ENCODE measurements at regions not wholly inside any gene's neighbourhood (a gene's known extent, or its start where the extent isn't known, plus 50 kb on each side); places are given as distances from the start of the nearest gene placed in this dataset.

DNA sequence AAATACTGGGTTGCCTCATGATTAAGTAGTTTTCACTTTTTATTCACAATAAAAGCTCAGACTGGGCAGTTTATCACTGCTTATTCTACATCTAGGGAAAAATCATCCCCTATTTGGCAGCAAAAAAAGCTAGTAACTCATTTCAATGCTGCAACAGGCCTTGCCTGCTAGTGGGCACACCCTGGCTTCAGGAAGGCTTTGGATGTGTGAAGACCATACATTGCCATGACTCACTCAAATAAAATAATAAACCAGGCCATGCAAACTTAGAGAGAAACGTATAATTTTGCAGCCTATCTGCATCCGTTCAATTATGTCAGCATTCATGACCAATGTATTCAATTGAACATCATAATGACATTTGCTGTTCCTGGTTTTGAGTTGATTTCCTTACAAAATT, 402.9 kb downstream of the PIK3R1 start:
- Histone ChIP-seq H3K4me3 (ENCODE audit: low read depth, low read length, poor library complexity, severe bottlenecking) (no peak overlapping the region), H3K79me2 (ENCODE audit: insufficient read depth, low read length) (no peaks in the 10 kb centered on the region), H3K27ac (ENCODE audit: low read depth, low read length, poor library complexity, severe bottlenecking) (no peak overlapping the region), H3K4me2 (ENCODE audit: low read length) (no peak overlapping the region), H3K9ac (ENCODE audit: low read length) (no peak overlapping the region), H3K36me3 (ENCODE audit: insufficient read depth, low read length) (no peaks in the 10 kb centered on the region), H2AFZ (ENCODE audit: low read length) (no peak overlapping the region), H3K9me2 (ENCODE audit: low read depth, low read length) (no peaks in the 10 kb centered on the region), H3K27me3 (ENCODE audit: insufficient read depth, low read length) (no peaks in the 10 kb centered on the region), H3K4me1 (ENCODE audit: insufficient read depth, low read length, severe bottlenecking) (no peaks in the 10 kb centered on the region), H4K20me1 (ENCODE audit: insufficient read depth, low read length) (no peaks in the 10 kb centered on the region), H3K9me3 (ENCODE audit: low read length) (no peaks in the 10 kb centered on the region), H3F3A (ENCODE audit: insufficient read depth, low read length) (no peaks in the 10 kb centered on the region)
- TF ChIP-seq EZH2 (IDR thresholded peaks at IDR 0.05; ENCODE audit: borderline replicate concordance, low read length) (no peak), CTCF (IDR thresholded peaks at IDR 0.05; ENCODE audit: low read length) (no peak)

- Histone ChIP-seq H3K27me3 (ENCODE audit: insufficient read depth, low read length) (no peaks in the 10 kb centered on the region), H3K4me2 (ENCODE audit: low read length) (no peak overlapping the region), H2AFZ (ENCODE audit: low read length) (no peak overlapping the region), H3K9me2 (ENCODE audit: low read depth, low read length) (no peaks in the 10 kb centered on the region), H3K36me3 (ENCODE audit: insufficient read depth, low read length) (no peaks in the 10 kb centered on the region), H4K20me1 (ENCODE audit: insufficient read depth, low read length) (no peaks in the 10 kb centered on the region), H3K9me3 (ENCODE audit: low read length) (no peaks in the 10 kb centered on the region), H3F3A (ENCODE audit: insufficient read depth, low read length) (no peaks in the 10 kb centered on the region), H3K4me3 (ENCODE audit: low read depth, low read length, poor library complexity, severe bottlenecking) (no peak overlapping the region), H3K79me2 (ENCODE audit: insufficient read depth, low read length) (no peaks in the 10 kb centered on the region), H3K4me1 (ENCODE audit: insufficient read depth, low read length, severe bottlenecking) (no peaks in the 10 kb centered on the region), H3K9ac (ENCODE audit: low read length) (no peak overlapping the region), H3K27ac (ENCODE audit: low read depth, low read length, poor library complexity, severe bottlenecking) (no peak overlapping the region)
- TF ChIP-seq CTCF (IDR thresholded peaks at IDR 0.05; ENCODE audit: low read length) (no peak), EZH2 (IDR thresholded peaks at IDR 0.05; ENCODE audit: borderline replicate concordance, low read length) (no peak)
Measured at GRCh38 chr5:68627001-68627400, 411.4 kb downstream of the PIK3R1 start.

- Histone ChIP-seq H3K9me3 (ENCODE audit: low read length) (no peaks in the 10 kb centered on the region), H3K79me2 (ENCODE audit: insufficient read depth, low read length) (no peaks in the 10 kb centered on the region), H3K4me1 (ENCODE audit: insufficient read depth, low read length, severe bottlenecking) (no peaks in the 10 kb centered on the region), H2AFZ (ENCODE audit: low read length) (no peak overlapping the region), H3K36me3 (ENCODE audit: insufficient read depth, low read length) (no peaks in the 10 kb centered on the region), H3K27me3 (ENCODE audit: insufficient read depth, low read length) (no peaks in the 10 kb centered on the region), H3K4me3 (ENCODE audit: low read depth, low read length, poor library complexity, severe bottlenecking) (no peak overlapping the region), H3F3A (ENCODE audit: insufficient read depth, low read length) (no peaks in the 10 kb centered on the region), H3K9ac (ENCODE audit: low read length) (no peak overlapping the region), H4K20me1 (ENCODE audit: insufficient read depth, low read length) (no peaks in the 10 kb centered on the region), H3K4me2 (ENCODE audit: low read length) (no peak overlapping the region), H3K9me2 (ENCODE audit: low read depth, low read length) (no peaks in the 10 kb centered on the region), H3K27ac (ENCODE audit: low read depth, low read length, poor library complexity, severe bottlenecking) (no peak overlapping the region)
- no peak for TF ChIP-seq EZH2 (IDR thresholded peaks at IDR 0.05; ENCODE audit: borderline replicate concordance, low read length)
- TF ChIP-seq CTCF (IDR thresholded peaks at IDR 0.05; ENCODE audit: low read length) = no peak
Measured at GRCh38 chr5:68628082-68628814, 412.7 kb downstream of the PIK3R1 start.
